Activated CD8-positive, alpha-beta memory T cell treated with anti-CD3 and anti-CD28 coated beads for 36 hours (primary cell): ENCODE measurements at regions not wholly inside any gene's neighbourhood (a gene's known extent, or its start where the extent isn't known, plus 50 kb on each side); places are given as distances from the start of the nearest gene placed in this dataset.
"Not testable (repeated sequence)": the region's sequence is repeated elsewhere in the genome, so short reads cannot be mapped to it uniquely, and the experiment has no call there.

ENCODE experiments used
- CTCF ChIA-PET: fragments of 350-600 bp; sonication (Branson Sonifier 250); formaldehyde crosslinking; loops from one replicate; lab custom pipeline; 2021; ENCODE audit warnings: antibody characterized with exemption; lab: Charles Lee
- POLR2A ChIA-PET: fragments of 350-600 bp; sonication (Branson Sonifier 250); formaldehyde crosslinking; loops from one replicate; lab custom pipeline; 2021; ENCODE audit warnings: antibody characterized with exemption; lab: Charles Lee

- POLR2A ChIA-PET, result no interaction called here
- CTCF ChIA-PET, result no interaction called here
Measured at GRCh38 chr5:88093765-88094164, 174.9 kb downstream of the TMEM161B start.

DNA sequence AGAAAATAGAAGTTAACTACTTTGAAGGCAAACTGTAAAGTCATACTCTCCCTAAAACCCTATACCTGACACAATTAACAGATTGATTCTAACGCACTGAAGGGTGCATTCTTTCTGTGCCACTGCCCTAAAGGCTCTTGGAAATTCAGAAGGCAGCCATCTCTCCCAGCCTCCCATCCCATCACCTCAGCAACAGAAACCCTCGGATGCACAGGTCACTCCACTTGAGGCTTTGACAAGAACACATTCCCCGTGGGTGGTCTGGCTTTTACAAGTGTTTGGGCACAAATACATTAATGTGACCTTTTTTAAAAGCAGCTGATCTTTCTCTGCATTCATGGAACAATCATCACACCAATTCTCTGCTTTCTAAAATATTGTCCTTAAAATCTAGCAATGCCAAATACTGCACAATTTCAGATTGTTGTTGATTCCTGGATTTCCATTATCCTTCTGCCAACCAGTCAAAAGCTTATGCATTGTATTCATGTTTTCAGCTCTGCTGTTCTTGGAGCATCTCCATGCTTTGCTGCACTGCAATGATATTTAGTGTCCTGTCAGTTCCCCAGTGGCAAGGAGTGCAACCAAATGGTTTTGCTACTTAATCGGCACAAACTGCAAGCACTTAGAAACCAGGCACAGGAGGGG lies 175.6 kb downstream of the TMEM161B start:
- ChIA-PET POLR2A (no interaction called here), CTCF (no interaction called here)

DNA sequence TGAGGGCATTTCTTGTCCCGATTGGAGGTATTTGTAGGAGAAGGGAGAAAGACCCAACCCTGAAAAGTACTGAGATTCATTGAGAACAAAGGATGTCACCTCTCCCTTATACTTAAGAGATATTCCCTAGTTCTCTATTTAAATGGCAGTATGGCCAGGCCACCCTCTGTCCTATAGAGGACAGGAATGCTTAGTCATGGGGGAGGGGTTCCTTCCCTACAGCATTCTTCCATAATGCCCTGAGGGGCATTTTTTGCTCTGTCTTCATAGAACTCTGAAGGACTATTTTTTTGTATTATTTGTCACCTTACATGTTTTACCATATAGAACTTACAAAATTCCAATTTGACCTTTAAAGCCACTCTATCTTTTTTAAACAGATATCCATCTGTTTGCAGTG lies 176.3 kb downstream of the TMEM161B start:
- POLR2A ChIA-PET, result no interaction called here
- CTCF ChIA-PET, result no interaction called here

DNA sequence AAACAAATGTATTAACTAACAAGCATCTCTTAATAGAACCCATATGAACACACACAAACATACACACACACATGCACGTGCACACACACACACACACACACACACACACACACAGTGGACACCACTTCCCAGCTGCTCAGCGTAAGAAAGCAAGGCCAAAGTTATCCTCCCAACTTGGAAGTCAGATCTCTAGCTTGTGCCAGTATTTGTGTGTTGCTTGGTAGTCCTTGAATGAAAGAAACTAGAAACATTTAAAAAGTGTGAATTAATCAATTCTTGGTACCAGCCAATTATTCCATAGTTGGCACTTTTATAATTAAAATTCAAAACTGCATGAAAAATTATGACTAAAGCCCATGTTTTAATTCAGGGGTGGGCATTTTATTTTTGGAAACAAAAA lies 178.1 kb downstream of the TMEM161B start:
- ChIA-PET POLR2A (no interaction called here), CTCF (no interaction called here)

GRCh38 chr5:88089719-88090390 lies 178.8 kb downstream of the TMEM161B start:
- ChIA-PET POLR2A (no interaction called here), CTCF (no interaction called here)

DNA sequence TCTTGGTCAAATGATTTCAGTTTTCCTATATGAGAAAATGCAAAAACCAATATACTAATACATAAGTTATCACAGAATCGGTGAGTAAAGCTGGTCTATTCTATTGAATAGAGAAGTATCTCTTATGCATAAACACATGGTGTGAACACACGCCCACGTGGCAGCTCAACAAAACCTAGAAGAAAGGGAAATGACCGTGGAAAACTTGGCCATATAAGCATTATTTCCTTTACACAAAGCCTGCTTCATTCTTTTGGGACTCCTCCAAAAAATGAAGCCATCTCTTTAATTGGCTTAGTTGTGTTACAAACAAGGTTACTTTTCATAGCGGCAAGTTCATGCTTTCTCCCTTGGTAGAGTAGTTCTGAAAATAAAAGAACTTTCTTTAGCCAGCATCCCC lies 183.2 kb downstream of the TMEM161B start:
- POLR2A ChIA-PET, result no interaction called here
- CTCF ChIA-PET, result no interaction called here

- ChIA-PET POLR2A (no interaction called here), CTCF (no interaction called here)
Measured at GRCh38 chr5:88081877-88082276, 186.8 kb downstream of the TMEM161B start.

GRCh38 chr5:88063813-88064212 lies 204.8 kb downstream of the TMEM161B start:
- POLR2A ChIA-PET, result no interaction called here

DNA sequence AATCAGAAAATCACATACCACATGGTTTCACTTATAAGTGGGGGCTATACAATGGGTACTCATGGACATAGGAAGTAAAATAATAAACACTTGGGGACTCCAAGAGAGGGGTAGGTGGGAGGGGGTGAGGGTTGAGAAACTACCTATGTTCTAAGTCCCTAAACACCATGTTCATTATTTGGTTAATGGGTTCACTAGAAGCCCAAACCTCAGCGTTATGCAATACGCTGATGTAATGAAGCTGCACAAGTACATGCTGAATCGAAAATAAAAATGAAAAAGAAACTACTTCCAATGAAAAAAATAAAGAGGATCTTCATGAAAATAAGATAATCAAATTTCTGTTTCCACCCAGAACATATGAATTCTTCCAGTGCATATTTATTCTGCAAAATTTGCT lies 208.5 kb downstream of the TMEM161B start:
- CTCF ChIA-PET, result no interaction called here

More at GRCh38 chr5:88063813-88064212, 204.8 kb downstream of the TMEM161B start:
- CTCF ChIA-PET, result no interaction called here

DNA sequence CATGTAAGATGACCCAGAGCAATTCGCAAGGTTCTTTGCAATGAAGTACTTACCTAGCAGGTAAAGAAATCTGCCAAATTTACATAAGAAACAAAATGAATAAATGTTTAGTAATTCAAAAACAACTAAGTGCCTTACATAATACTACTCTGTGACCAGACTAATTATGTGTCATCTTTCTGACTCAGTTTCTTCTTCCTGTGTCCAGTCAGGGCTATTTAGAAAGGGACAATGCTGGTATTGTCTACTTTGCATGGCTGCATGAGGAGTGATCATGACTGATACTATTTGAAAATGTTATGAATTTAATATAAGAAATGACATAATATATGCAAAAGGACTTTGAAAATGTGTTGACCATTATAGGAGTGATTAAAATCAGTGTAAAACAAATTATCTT lies 210.0 kb downstream of the TMEM161B start:
- CTCF ChIA-PET, result no interaction called here
- POLR2A ChIA-PET, result no interaction called here

More for the DNA sequence above, 208.5 kb downstream of the TMEM161B start:
- POLR2A ChIA-PET, result no interaction called here

DNA sequence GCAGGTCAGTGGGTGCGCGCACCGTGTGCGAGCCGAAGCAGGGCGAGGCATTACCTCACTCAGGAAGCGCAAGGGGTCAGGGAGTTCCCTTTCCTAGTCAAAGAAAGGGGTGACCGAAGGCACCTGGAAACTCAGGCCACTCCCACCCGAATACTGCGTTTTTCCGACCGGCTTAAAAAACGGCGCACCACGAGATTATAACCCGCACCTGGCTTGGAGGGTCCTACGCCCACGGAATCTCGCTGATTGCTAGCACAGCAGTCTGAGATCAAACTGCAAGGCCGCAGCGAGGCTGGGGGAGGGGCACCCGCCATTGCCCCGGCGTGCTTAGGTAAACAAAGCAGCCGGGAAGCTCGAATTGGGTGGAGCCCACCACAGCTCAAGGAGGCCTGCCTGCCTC lies 216.2 kb downstream of the TMEM161B start:
- CTCF ChIA-PET, POLR2A ChIA-PET: not testable (repeated sequence)

GRCh38 chr5:88051148-88051547 lies 217.5 kb downstream of the TMEM161B start:
- ChIA-PET CTCF (no interaction called here), POLR2A (no interaction called here)

DNA sequence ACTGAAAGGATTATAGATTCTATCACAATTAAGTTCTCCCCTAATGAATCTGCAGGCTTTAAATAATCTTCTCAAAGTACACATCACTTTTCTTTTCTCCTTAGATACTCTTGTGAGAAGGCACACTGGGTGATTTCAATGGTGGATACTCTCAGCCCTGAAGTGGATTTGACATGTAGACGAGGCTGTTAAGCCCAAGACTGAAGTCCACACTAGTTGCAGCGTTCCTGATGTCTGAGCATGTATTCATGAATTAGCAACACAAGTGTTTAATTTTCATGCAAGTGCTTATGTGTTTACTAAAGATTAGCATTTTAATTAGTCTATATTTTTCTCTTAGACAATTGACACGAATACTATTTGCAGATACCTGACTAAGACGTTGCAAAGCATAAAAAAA lies 218.9 kb downstream of the TMEM161B start:
- ChIA-PET POLR2A (no interaction called here), CTCF (no interaction called here)

GRCh38 chr5:88049156-88049555 lies 219.5 kb downstream of the TMEM161B start:
- ChIA-PET CTCF (no interaction called here), POLR2A (no interaction called here)

- POLR2A ChIA-PET, result no interaction called here
- CTCF ChIA-PET, result no interaction called here
Measured at GRCh38 chr5:88045931-88046461, 222.6 kb downstream of the TMEM161B start.

- ChIA-PET POLR2A (no interaction called here), CTCF (no interaction called here)
Measured at GRCh38 chr5:88045165-88045564, 223.5 kb downstream of the TMEM161B start.

DNA sequence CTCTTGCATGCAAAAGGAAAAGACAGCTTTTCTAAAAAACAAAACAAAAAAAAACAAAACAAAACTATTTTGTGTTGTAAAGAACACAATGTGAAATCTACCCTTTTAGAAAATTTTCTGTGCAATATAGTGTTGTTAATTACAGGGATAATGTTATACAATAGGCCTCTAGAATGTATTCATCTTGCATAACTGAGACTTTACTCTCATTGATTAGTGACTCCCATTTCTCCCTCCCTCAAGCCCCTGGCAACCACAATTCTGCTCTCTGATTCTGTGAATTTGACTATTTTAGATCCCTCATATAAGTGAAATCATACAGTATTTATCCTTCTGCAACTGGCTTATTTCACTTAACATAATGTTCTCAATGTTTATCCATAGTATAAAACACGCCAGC lies 234.1 kb downstream of the TMEM161B start:
- ChIA-PET POLR2A (no interaction called here), CTCF (no interaction called here)

DNA sequence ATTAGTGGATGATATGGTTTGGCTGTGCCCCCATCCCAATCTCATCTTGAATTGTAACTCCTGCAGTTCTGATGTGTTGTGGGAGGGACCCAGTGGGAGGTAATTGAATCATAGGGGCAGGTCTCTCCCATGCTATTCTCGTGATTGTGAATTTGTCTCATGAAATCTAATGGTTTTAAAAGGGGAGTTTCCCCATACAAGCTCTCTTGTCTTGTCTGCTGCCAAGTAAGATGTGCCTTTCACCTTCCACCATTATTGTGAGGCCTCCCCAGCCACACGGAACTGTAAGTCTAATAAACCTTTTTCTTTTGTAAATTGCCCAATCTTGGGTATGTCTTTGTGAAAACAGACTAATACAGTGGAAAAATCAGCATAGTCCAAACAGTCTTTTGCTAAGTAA lies 235.5 kb downstream of the TMEM161B start:
- ChIA-PET POLR2A (no interaction called here), CTCF (no interaction called here)

- ChIA-PET POLR2A (no interaction called here), CTCF (no interaction called here)
Measured at GRCh38 chr5:88029011-88029410, 239.6 kb downstream of the TMEM161B start.

DNA sequence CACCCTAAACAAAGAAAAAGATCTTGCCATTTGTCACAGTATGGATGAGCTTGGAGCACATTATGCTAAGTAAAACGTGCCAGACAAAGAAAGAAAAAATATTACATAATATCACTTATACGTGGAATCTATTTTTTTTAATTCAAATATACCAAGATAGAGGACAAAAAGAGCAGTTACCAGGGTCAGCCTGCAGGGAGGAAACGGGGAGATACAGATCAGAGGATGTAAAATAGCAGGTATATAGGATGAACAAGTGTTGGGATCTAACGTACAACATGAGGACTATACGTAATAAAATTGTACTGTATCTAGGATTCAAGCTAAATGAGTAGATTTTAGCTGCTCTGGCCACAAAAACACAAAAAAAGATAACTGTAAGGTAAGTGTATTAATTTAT lies 247.5 kb downstream of the TMEM161B start:
- ChIA-PET CTCF (no interaction called here), POLR2A (no interaction called here)

GRCh38 chr5:88014984-88015383 lies 253.7 kb downstream of the TMEM161B start:
- CTCF ChIA-PET, POLR2A ChIA-PET: not testable (repeated sequence)
